Ishikawa (cell line): ENCODE measurements at regions not wholly inside any gene's neighbourhood (a gene's known extent, or its start where the extent isn't known, plus 50 kb on each side); places are given as distances from the start of the nearest gene placed in this dataset.

Experiments
- CEBPB ChIP-seq: IDR thresholded peaks from 2 replicates; pipeline ENCODE4 v1.6.1; 2012
- CREB1 ChIP-seq: IDR thresholded peaks from 2 replicates; pipeline ENCODE4 v1.6.1; 2012; ENCODE audit warnings: low read depth
- EGR1 ChIP-seq: IDR thresholded peaks from 2 replicates; pipeline ENCODE4 v1.6.1; 2012
- EP300 ChIP-seq: IDR thresholded peaks from 2 replicates; pipeline ENCODE4 v1.6.1; 2012; ENCODE audit warnings: borderline replicate concordance
- FOXM1 ChIP-seq: IDR thresholded peaks from 2 replicates; pipeline ENCODE4 v1.6.1; 2012; ENCODE audit warnings: low read depth, borderline replicate concordance
- NFIC ChIP-seq: IDR thresholded peaks from 2 replicates; pipeline ENCODE4 v1.6.1; 2012
- RAD21 ChIP-seq: IDR thresholded peaks from 2 replicates; pipeline ENCODE4 v1.6.1; 2012; ENCODE audit warnings: low read depth
- TAF1 ChIP-seq: IDR thresholded peaks from 2 replicates; pipeline ENCODE4 v1.6.1; 2012; ENCODE audit warnings: low read depth, mild to moderate bottlenecking
- TCF12 ChIP-seq: IDR thresholded peaks from 2 replicates; pipeline ENCODE4 v1.6.1; 2012; ENCODE audit warnings: low read depth
- TEAD4 ChIP-seq: IDR thresholded peaks from 2 replicates; pipeline ENCODE4 v1.6.1; 2012
- YY1 ChIP-seq: IDR thresholded peaks from 2 replicates; pipeline ENCODE4 v1.6.1; 2012; ENCODE audit warnings: low read depth
- ZBTB7A ChIP-seq: IDR thresholded peaks from 2 replicates; pipeline ENCODE4 v1.6.1; 2012; ENCODE audit warnings: low read depth
- TF ChIP-seq, protein P1 (sequence below): IDR thresholded peaks from 2 replicates; pipeline ENCODE4 v1.6.1; 2012; ENCODE audit warnings: low read depth, mild to moderate bottlenecking
- TF ChIP-seq, protein P2 (sequence below): IDR thresholded peaks from 2 replicates; pipeline ENCODE4 v1.6.1; 2012
- TF ChIP-seq, protein P3 (sequence below): IDR thresholded peaks from 2 replicates; pipeline ENCODE4 v1.6.1; 2012

DNA sequence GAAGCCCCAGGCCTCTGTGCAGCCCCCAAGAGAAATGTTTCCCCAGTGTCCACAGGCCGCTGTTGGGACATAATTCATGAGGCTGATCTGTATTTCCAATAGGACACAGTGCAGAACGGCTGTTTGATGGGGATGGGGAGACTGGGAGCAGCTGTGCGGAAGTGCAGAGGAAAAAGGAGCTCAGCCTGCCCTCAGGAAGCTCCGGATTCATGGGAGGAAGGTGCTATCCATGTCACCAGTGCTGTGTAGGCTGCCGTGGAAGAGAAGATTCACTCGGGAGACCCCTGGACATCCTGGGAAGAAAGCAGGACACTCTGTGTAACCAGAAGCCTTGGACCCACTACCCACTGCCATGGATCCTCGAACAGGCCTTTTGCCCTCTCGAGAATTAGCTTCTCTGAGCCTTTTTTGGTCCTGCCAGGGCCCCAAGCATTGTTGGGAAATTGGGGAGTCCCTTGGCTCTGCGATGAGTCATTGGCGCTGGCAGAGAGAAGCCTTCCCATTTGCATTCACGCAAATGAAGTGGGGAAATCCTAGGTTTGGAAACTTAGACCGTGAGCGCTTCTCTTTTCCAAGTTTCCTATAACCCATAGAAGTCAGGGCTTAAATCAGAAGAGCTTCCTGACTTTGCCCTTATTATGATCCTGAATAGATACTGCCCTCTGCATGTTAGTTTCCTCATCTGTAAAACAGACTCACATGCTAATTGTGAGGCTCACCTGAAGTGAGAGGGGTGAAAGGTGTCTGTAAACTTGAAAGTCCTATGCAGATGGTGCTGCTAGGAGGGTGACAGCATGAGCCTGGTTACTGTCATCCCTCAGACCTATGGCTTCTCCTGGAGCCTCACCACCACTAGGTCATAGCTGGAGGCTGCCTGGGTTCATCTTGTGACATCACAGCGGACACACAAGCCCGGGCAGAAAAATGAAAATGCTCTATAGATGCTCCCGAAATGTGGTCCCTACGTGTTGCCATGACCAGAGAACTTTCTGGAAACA, 229.2 kb upstream of the B3GAT1 start:
- no peak for TF ChIP-seq NFIC
- TF ChIP-seq EGR1, result no peak
- no peak for TF ChIP-seq EP300
- no peak for TF ChIP-seq YY1
- TF ChIP-seq, protein P1, sequence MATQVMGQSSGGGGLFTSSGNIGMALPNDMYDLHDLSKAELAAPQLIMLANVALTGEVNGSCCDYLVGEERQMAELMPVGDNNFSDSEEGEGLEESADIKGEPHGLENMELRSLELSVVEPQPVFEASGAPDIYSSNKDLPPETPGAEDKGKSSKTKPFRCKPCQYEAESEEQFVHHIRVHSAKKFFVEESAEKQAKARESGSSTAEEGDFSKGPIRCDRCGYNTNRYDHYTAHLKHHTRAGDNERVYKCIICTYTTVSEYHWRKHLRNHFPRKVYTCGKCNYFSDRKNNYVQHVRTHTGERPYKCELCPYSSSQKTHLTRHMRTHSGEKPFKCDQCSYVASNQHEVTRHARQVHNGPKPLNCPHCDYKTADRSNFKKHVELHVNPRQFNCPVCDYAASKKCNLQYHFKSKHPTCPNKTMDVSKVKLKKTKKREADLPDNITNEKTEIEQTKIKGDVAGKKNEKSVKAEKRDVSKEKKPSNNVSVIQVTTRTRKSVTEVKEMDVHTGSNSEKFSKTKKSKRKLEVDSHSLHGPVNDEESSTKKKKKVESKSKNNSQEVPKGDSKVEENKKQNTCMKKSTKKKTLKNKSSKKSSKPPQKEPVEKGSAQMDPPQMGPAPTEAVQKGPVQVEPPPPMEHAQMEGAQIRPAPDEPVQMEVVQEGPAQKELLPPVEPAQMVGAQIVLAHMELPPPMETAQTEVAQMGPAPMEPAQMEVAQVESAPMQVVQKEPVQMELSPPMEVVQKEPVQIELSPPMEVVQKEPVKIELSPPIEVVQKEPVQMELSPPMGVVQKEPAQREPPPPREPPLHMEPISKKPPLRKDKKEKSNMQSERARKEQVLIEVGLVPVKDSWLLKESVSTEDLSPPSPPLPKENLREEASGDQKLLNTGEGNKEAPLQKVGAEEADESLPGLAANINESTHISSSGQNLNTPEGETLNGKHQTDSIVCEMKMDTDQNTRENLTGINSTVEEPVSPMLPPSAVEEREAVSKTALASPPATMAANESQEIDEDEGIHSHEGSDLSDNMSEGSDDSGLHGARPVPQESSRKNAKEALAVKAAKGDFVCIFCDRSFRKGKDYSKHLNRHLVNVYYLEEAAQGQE, result no peak
- no peak for TF ChIP-seq ZBTB7A
- TF ChIP-seq, protein P2, sequence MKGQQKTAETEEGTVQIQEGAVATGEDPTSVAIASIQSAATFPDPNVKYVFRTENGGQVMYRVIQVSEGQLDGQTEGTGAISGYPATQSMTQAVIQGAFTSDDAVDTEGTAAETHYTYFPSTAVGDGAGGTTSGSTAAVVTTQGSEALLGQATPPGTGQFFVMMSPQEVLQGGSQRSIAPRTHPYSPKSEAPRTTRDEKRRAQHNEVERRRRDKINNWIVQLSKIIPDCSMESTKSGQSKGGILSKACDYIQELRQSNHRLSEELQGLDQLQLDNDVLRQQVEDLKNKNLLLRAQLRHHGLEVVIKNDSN, result no peak
- TF ChIP-seq CREB1, result no peak
- TF ChIP-seq TCF12, result no peak
- TF ChIP-seq RAD21, result no peak
- TF ChIP-seq TAF1, result no peak
- no peak for TF ChIP-seq FOXM1
- TF ChIP-seq TEAD4, result no peak
- TF ChIP-seq, protein P3, sequence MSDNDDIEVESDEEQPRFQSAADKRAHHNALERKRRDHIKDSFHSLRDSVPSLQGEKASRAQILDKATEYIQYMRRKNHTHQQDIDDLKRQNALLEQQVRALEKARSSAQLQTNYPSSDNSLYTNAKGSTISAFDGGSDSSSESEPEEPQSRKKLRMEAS, result no peak
- no peak for TF ChIP-seq CEBPB

DNA sequence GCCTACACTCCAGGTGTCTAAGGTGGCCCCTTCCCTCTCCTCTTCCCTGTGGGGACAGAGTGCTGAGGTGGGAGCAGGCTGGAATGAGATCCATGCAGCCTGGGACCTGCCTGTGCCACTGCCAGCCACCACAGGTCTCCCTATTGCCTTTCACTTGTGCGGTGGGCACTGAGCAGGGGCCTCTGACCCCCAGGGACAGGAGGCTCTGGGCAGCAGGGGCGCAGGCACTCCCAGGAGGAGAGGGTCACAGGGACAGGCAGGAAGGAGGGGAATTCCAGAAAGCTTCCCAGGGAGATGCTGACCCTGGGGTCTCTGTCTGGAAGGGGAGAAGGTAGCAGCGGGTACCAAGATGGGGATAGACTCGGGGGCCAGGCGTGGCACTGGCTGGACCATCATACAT, 228.5 kb upstream of the B3GAT1 start:
- TF ChIP-seq TCF12 (no peak), CEBPB (no peak), TEAD4 (no peak), ZBTB7A (no peak), CREB1 (no peak), RAD21 (no peak), TAF1 (no peak), EGR1 (no peak), YY1 (no peak), NFIC (no peak), EP300 (no peak), FOXM1 (no peak)
- TF ChIP-seq, protein P2, result no peak
- TF ChIP-seq, protein P1, result no peak
- TF ChIP-seq, protein P3, result no peak

DNA sequence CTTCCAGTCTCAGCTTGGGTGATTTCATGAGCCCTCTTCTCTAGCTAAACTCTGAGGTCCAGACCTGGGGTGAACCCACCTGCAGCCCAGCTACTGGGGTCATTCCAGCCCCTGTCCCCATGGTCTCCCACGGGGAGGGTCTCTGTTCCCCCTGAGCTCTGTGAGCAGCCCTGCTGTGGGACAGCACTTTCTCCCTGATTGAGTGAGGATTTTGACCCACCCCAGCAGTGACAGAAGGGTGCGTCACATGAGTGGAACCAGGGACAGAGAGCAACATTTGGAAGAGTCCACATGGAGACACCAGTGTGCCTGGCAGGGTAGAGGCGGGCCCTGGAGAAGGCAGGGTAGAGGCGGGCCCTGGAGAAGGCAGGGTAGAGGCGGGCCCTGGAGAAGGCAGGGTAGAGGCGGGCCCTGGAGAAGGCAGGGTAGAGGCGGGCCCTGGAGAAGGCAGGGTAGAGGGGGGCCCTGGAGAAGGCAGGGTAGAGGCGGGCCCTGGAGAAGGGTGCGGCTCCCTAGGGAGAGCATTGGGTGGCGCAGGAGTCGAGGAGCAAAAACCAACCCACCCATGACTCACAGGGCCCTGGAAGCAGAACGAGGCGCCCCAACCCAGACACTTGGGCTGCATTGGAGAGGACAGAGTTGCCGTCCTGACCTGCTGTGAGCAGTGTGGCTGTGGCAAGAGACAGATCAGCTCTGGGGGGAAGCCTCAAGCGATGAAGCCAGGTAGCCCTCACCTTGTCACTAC, 227.7 kb upstream of the B3GAT1 start:
- no peak for TF ChIP-seq TAF1
- TF ChIP-seq CEBPB, result no peak
- TF ChIP-seq EGR1, result no peak
- no peak for TF ChIP-seq TCF12
- TF ChIP-seq, protein P2, result no peak

DNA sequence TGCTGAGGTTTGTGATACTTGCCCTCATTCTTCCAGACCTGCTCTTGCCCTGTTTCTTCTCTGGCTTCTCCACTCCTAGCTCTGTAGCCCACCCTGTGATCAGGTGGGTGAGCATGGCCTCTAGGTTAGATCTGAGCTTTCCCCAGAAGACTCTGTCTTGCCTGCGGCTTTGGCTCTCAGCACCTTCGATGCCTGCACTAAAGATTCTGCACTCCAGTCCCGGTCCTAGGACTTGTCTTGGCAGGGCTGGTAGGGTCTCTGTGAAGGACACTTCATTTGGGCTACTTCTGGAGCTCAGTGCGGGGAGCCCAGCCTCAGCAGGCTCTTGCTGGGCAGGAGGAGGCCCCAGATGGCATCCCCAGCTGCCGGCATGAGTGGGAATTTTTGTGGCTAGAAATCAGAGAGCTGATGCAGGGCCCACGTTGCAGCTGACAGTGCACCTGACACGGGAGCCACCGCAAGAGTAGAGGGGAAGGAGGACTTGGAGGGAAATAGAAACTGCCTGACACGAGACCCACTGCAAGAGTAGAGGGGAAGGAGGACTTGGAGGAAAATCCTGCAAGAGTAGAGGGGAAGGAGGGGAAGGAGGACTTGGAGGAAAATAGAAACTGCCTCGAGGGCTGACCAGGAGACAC, 226.9 kb upstream of the B3GAT1 start:
- TF ChIP-seq RAD21 (no peak), ZBTB7A (no peak), TAF1 (no peak), TEAD4 (no peak), CREB1 (no peak), CEBPB (no peak), YY1 (no peak), EP300 (no peak), TCF12 (no peak), NFIC (no peak), FOXM1 (no peak), EGR1 (no peak)
- TF ChIP-seq, protein P2, result no peak
- TF ChIP-seq, protein P3, result no peak
- TF ChIP-seq, protein P1, result no peak
